Kidney (tissue), 13 donors: ENCODE measurements at regions not wholly inside any gene's neighbourhood (a gene's known extent, or its start where the extent isn't known, plus 50 kb on each side); places are given as distances from the start of the nearest gene placed in this dataset.

Experiments used
- DNase-seq, 5 donors: peaks; one replicate each; pipeline ENCODE4 v3.0.0-alpha.2; 2013 to 2020
- FAIRE-seq: peaks from 2 replicates; lab custom pipeline; 2012; peaks lifted over from hg19 to GRCh38; lab: Jason Lieb, UNC
- H3K27ac ChIP-seq, 2 donors: one replicate each; pipeline ENCODE4 v1.7.0; 2013; ENCODE audit warnings: low read depth in 2 of 2, low read length in 2 of 2, inconsistent platforms in 1 of 2
- H3K27me3 ChIP-seq: one replicate; pipeline ENCODE4 v1.7.1; 2013; ENCODE audit warnings: low read length, inconsistent platforms; ENCODE audit not compliant: control insufficient read depth, insufficient read depth
- H3K36me3 ChIP-seq, 3 donors: one replicate each; pipeline versions ENCODE4 v1.7.0 to v1.7.1; 2013; ENCODE audit warnings: low read length in 3 of 3, control low read depth in 1 of 3, inconsistent platforms in 1 of 3; ENCODE audit not compliant: insufficient read depth in 3 of 3, control insufficient read depth in 2 of 3
- H3K4me1 ChIP-seq, 3 donors: one replicate each; pipeline versions ENCODE4 v1.7.0 to v1.7.1; 2013; ENCODE audit warnings: low read length in 3 of 3, inconsistent platforms in 1 of 3, low read depth in 1 of 3; ENCODE audit not compliant: control insufficient read depth in 2 of 3, insufficient read depth in 2 of 3
- H3K4me3 ChIP-seq, 3 donors: one replicate each; pipeline versions ENCODE4 v1.7.0 to v1.8.1; 2013; ENCODE audit warnings: low read length in 3 of 3, control low read depth in 1 of 3, inconsistent platforms in 1 of 3
- H3K9ac ChIP-seq, 3 donors: one replicate each; pipeline versions ENCODE4 v1.7.0 to v1.7.1; 2013; ENCODE audit warnings: low read length in 3 of 3, control low read depth in 1 of 3, inconsistent platforms in 1 of 3
- H3K9me3 ChIP-seq, 3 donors: one replicate each; pipeline versions ENCODE4 v1.7.0 to v1.7.1; 2013; ENCODE audit warnings: low read length in 3 of 3, control low read depth in 1 of 3, inconsistent platforms in 1 of 3; ENCODE audit not compliant: control insufficient read depth in 2 of 3, insufficient read depth in 1 of 3
- CTCF ChIP-seq: IDR thresholded peaks from 3 replicates; pipeline ENCODE4 v1.5.1; 2012; ENCODE audit warnings: mild to moderate bottlenecking, moderate library complexity, borderline replicate concordance; ENCODE audit not compliant: insufficient read depth; ENCODE audit errors: extremely low read depth
- intact Hi-C: fragments of 100-400 bp; cut with DNase I; formaldehyde crosslinking; loops from one replicate; pipeline ENCODE4 v1.11.1; 2022
- donor health status: control.
- donor health status: control.
- donor health status: control.
- donor health status: control.
- donor health status: control.
- donor health status: DM: yes; HTN: yes; CAD: no.
- donor health status: Normal renal cell carcinoma (clear cell type).

- FAIRE-seq (no peak), DNase-seq (no peak)
- no peak for TF ChIP-seq CTCF
- Histone ChIP-seq H3K9ac (no peak overlapping the region), H3K27me3 (no peaks in the 10 kb centered on the region), H3K4me3 (no peak overlapping the region), H3K27ac (no peak overlapping the region), H3K36me3 (no peaks in the 10 kb centered on the region), H3K4me1 (no peaks in the 10 kb centered on the region), H3K9me3 (no peaks in the 10 kb centered on the region)
- intact Hi-C loops = no loop called here
These were observed 330.0 kb downstream of the DDX10 start for GRCh38 chr11:108994887-108995286.

GRCh38 chr11:108997826-108998225 is 333.0 kb downstream of the DDX10 start:
- Histone ChIP-seq H3K4me3 (no peak overlapping the region), H3K27me3 (no peaks in the 10 kb centered on the region), H3K27ac (no peak overlapping the region), H3K9ac (no peak overlapping the region), H3K9me3 (no peaks in the 10 kb centered on the region), H3K36me3 (no peaks in the 10 kb centered on the region), H3K4me1 (no peaks in the 10 kb centered on the region)
- intact Hi-C loops = no loop called here
- no peak for TF ChIP-seq CTCF
- FAIRE-seq = no peak
- DNase-seq = no peak

- no peak for DNase-seq
- H3K36me3 ChIP-seq = no peaks in the 10 kb centered on the region
- intact Hi-C loops = no loop called here
- H3K27me3 ChIP-seq = no peaks in the 10 kb centered on the region
- no peaks in the 10 kb centered on the region for H3K4me1 ChIP-seq
- no peak for FAIRE-seq
- H3K27ac ChIP-seq = no peak overlapping the region
- no peak overlapping the region for H3K9ac ChIP-seq
- H3K4me3 ChIP-seq = no peak overlapping the region
- no peak for TF ChIP-seq CTCF
- no peaks in the 10 kb centered on the region for H3K9me3 ChIP-seq
These were observed 335.7 kb downstream of the DDX10 start for GRCh38 chr11:109000531-109000930.

GRCh38 chr11:109001585-109001984 is 336.7 kb downstream of the DDX10 start:
- Histone ChIP-seq H3K9ac (no peak overlapping the region), H3K27ac (no peak overlapping the region), H3K4me3 (no peak overlapping the region), H3K4me1 (no peaks in the 10 kb centered on the region), H3K27me3 (no peaks in the 10 kb centered on the region), H3K36me3 (no peaks in the 10 kb centered on the region), H3K9me3 (no peaks in the 10 kb centered on the region)
- FAIRE-seq (no peak), DNase-seq (no peak)
- TF ChIP-seq CTCF = no peak
- intact Hi-C loops = no loop called here
